NB4 (cell line): ENCODE measurements at regions not wholly inside any gene's neighbourhood (a gene's known extent, or its start where the extent isn't known, plus 50 kb on each side); places are given as distances from the start of the nearest gene placed in this dataset.

ENCODE experiments used
- CTCF ChIP-seq: IDR thresholded peaks from one replicate; pipeline ENCODE4 v1.5.1; 2012; ENCODE audit warnings: low read depth, low read length
- POLR2A ChIP-seq: IDR thresholded peaks from 2 replicates; pipeline ENCODE4 v1.6.1; 2011; ENCODE audit warnings: mild to moderate bottlenecking; ENCODE audit not compliant: insufficient read length; ENCODE audit errors: extremely low read depth

- TF ChIP-seq CTCF (no peak), POLR2A (no peak)
Observed at GRCh38 chr18:33854827-33855139, 276.8 kb downstream of the ASXL3 start.
